ENCODE measurements at regions not wholly inside any gene's neighbourhood (a gene's known extent, or its start where the extent isn't known, plus 50 kb on each side); places are given as distances from the start of the nearest gene placed in this dataset.

- no peak for DNase-seq (ENCODE audit: low read depth)
- H3K4me3 ChIP-seq (ENCODE audit: low read depth, low read length) = no peak overlapping the region
- TF ChIP-seq CTCF (IDR thresholded peaks at IDR 0.05; ENCODE audit: control insufficient read depth, extremely low read depth, insufficient read depth) = no peak
Observed at GRCh38 chr3:106582151-106582550, 713.3 kb upstream of the CBLB start.

GRCh38 chr3:106587551-106587950 lies 718.7 kb upstream of the CBLB start:
- DNase-seq (ENCODE audit: low read depth) = no peak
- TF ChIP-seq CTCF (IDR thresholded peaks at IDR 0.05; ENCODE audit: control insufficient read depth, extremely low read depth, insufficient read depth) = no peak
- no peak overlapping the region for H3K4me3 ChIP-seq (ENCODE audit: low read depth, low read length)

- DNase-seq (ENCODE audit: low read depth) = no peak
- no peak for TF ChIP-seq CTCF (IDR thresholded peaks at IDR 0.05; ENCODE audit: control insufficient read depth, extremely low read depth, insufficient read depth)
- H3K4me3 ChIP-seq (ENCODE audit: low read depth, low read length) = no peak overlapping the region
Observed at GRCh38 chr3:106588739-106589138, 719.9 kb upstream of the CBLB start.

- no peak overlapping the region for H3K4me3 ChIP-seq (ENCODE audit: low read depth, low read length)
- no peak for DNase-seq (ENCODE audit: low read depth)
- no peak for TF ChIP-seq CTCF (IDR thresholded peaks at IDR 0.05; ENCODE audit: control insufficient read depth, extremely low read depth, insufficient read depth)
Observed at GRCh38 chr3:106589311-106589942, 720.6 kb upstream of the CBLB start.

GRCh38 chr3:106590216-106590615 lies 721.4 kb upstream of the CBLB start:
- no peak for DNase-seq (ENCODE audit: low read depth)
- no peak for TF ChIP-seq CTCF (IDR thresholded peaks at IDR 0.05; ENCODE audit: control insufficient read depth, extremely low read depth, insufficient read depth)

GRCh38 chr3:106593381-106593780 lies 724.6 kb upstream of the CBLB start:
- no peak for TF ChIP-seq CTCF (IDR thresholded peaks at IDR 0.05; ENCODE audit: control insufficient read depth, extremely low read depth, insufficient read depth)
- H3K4me3 ChIP-seq (ENCODE audit: low read depth, low read length) = no peak overlapping the region
- no peak for DNase-seq (ENCODE audit: low read depth)

More at GRCh38 chr3:106590216-106590615, 721.4 kb upstream of the CBLB start:
- H3K4me3 ChIP-seq (ENCODE audit: low read depth, low read length) = no peak overlapping the region

GRCh38 chr3:106609666-106610301 lies 741.0 kb upstream of the CBLB start:
- H3K4me3 ChIP-seq (ENCODE audit: low read depth, low read length) = no peak overlapping the region
- peak; percentile 85 for TF ChIP-seq CTCF (IDR thresholded peaks at IDR 0.05; ENCODE audit: control insufficient read depth, extremely low read depth, insufficient read depth)

More at GRCh38 chr3:106609666-106610301, 741.0 kb upstream of the CBLB start:
- DNase-seq (ENCODE audit: low read depth) = peak; percentile 78

Data from LNCaP clone FGC (cell line).